ENCODE measurements at regions not wholly inside any gene's neighbourhood (a gene's known extent, or its start where the extent isn't known, plus 50 kb on each side); places are given as distances from the start of the nearest gene placed in this dataset.
"Not testable (repeated sequence)": the region's sequence is repeated elsewhere in the genome, so short reads cannot be mapped to it uniquely, and the experiment has no call there.

- TF ChIP-seq, protein P1, sequence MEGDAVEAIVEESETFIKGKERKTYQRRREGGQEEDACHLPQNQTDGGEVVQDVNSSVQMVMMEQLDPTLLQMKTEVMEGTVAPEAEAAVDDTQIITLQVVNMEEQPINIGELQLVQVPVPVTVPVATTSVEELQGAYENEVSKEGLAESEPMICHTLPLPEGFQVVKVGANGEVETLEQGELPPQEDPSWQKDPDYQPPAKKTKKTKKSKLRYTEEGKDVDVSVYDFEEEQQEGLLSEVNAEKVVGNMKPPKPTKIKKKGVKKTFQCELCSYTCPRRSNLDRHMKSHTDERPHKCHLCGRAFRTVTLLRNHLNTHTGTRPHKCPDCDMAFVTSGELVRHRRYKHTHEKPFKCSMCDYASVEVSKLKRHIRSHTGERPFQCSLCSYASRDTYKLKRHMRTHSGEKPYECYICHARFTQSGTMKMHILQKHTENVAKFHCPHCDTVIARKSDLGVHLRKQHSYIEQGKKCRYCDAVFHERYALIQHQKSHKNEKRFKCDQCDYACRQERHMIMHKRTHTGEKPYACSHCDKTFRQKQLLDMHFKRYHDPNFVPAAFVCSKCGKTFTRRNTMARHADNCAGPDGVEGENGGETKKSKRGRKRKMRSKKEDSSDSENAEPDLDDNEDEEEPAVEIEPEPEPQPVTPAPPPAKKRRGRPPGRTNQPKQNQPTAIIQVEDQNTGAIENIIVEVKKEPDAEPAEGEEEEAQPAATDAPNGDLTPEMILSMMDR (IDR thresholded peaks at IDR 0.05) = no peak
- intact Hi-C loops (cut with micrococcal nuclease) = no loop called here
- no peak overlapping the region for H3K4me3 Mint-ChIP-seq
- DNase-seq (no peak), ATAC-seq (ENCODE audit: low read depth) (no peak)
- no peaks in the 10 kb centered on the region for H3K36me3 Mint-ChIP-seq (ENCODE audit: low read depth)
- no peaks in the 10 kb centered on the region for H3K4me1 Mint-ChIP-seq
- no peak overlapping the region for H3K27ac Mint-ChIP-seq
- H3K9me3 Mint-ChIP-seq = peaks cover 4% of the 10 kb centered on the region
- POLR2A ChIA-PET = no interaction called here
- CTCF ChIA-PET = no interaction called here
- peaks cover 5% of the 10 kb centered on the region for H3K27me3 Mint-ChIP-seq
Observed at GRCh38 chr14:55913324-55914025, 204.7 kb upstream of the PELI2 start.

GRCh38 chr14:55914771-55915170 lies 203.4 kb upstream of the PELI2 start:
- TF ChIP-seq, protein P1 (IDR thresholded peaks at IDR 0.05) = no peak
- CTCF ChIA-PET = no interaction called here

GRCh38 chr14:55915456-55915855 lies 202.8 kb upstream of the PELI2 start:
- Mint-ChIP-seq H3K4me1 (no peaks in the 10 kb centered on the region), H3K27me3 (peaks cover 5% of the 10 kb centered on the region), H3K9me3 (peaks cover 4% of the 10 kb centered on the region), H3K4me3 (no peak overlapping the region), H3K36me3 (ENCODE audit: low read depth) (no peaks in the 10 kb centered on the region), H3K27ac (no peak overlapping the region)
- ATAC-seq (ENCODE audit: low read depth) (no peak), DNase-seq (no peak)
- POLR2A ChIA-PET = no interaction called here
- intact Hi-C loops (cut with micrococcal nuclease) = no loop called here
- TF ChIP-seq, protein P1 (IDR thresholded peaks at IDR 0.05) = no peak
- CTCF ChIA-PET = no interaction called here

More at GRCh38 chr14:55914771-55915170, 203.4 kb upstream of the PELI2 start:
- Mint-ChIP-seq H3K36me3 (ENCODE audit: low read depth) (no peaks in the 10 kb centered on the region), H3K4me3 (no peak overlapping the region), H3K4me1 (no peaks in the 10 kb centered on the region), H3K27ac (no peak overlapping the region), H3K9me3 (peaks cover 4% of the 10 kb centered on the region), H3K27me3 (peaks cover 5% of the 10 kb centered on the region)
- ATAC-seq (ENCODE audit: low read depth) = no peak
- DNase-seq = no peak
- POLR2A ChIA-PET = no interaction called here
- intact Hi-C loops (cut with micrococcal nuclease) = no loop called here

DNA sequence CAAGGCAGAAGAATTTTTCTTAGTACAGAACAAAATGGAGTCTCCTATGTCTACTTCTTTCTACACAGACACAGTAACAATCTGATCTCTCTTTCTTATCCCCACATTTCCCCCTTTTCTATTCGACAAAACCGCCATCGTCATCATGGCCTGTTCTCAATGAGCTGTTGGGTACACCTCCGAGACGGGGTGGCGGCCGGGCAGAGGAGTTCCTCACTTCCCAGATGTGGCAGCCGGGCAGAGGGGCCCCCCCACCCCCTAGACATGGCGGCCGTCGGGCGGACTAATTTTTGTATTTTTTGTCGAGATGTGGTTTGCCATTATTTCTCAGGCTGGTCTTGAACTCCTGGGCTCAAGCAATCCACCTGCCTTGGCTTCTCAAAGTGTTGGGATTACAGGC lies 198.4 kb upstream of the PELI2 start:
- POLR2A ChIA-PET, H3K27ac Mint-ChIP-seq: not testable (repeated sequence)

GRCh38 chr14:55921511-55921910 lies 196.7 kb upstream of the PELI2 start:
- Mint-ChIP-seq H3K27me3 (peaks cover 4% of the 10 kb centered on the region), H3K36me3 (ENCODE audit: low read depth) (no peaks in the 10 kb centered on the region), H3K27ac (no peak overlapping the region), H3K9me3 (peaks cover 2% of the 10 kb centered on the region), H3K4me1 (no peaks in the 10 kb centered on the region), H3K4me3 (no peak overlapping the region)
- ATAC-seq (ENCODE audit: low read depth) = no peak
- TF ChIP-seq, protein P1 (IDR thresholded peaks at IDR 0.05) = no peak
- DNase-seq = no peak
- ChIA-PET CTCF (no interaction called here), POLR2A (no interaction called here)
- intact Hi-C loops (cut with micrococcal nuclease) = no loop called here

More for the DNA sequence above, 198.4 kb upstream of the PELI2 start:
- intact Hi-C loops (cut with micrococcal nuclease); H3K4me1 Mint-ChIP-seq; H3K9me3 Mint-ChIP-seq; DNase-seq; CTCF ChIA-PET; ATAC-seq (ENCODE audit: low read depth); H3K27me3 Mint-ChIP-seq; H3K4me3 Mint-ChIP-seq; H3K36me3 Mint-ChIP-seq (ENCODE audit: low read depth): not testable (repeated sequence)

DNA sequence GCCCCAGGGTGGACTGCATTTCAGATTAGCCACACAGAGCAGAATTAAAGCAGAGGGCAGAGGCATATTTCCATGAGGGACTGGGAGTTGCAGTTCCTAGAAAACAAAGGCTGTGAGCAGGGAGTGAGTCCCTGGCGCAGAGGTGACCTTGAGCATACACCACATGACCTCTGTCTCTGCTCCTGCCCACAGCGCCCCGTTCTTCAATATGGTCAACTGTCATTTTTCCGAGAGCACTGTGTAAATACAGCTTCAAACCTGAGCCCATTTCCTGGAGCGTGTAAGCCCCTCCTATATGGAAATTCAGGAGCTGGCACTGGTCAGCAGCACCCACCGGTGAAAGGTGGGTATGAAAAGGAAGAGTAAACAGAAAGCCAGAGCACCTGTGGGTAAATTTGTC lies 192.2 kb upstream of the PELI2 start:
- TF ChIP-seq, protein P1 (IDR thresholded peaks at IDR 0.05) = no peak
- no peaks in the 10 kb centered on the region for H3K4me1 Mint-ChIP-seq
- no peaks in the 10 kb centered on the region for H3K36me3 Mint-ChIP-seq (ENCODE audit: low read depth)
- H3K9me3 Mint-ChIP-seq = no peaks in the 10 kb centered on the region
- no peak overlapping the region for H3K4me3 Mint-ChIP-seq
- ATAC-seq (ENCODE audit: low read depth) (no peak), DNase-seq (no peak)
- intact Hi-C loops (cut with micrococcal nuclease) = loop anchor here (5.0 kb wide), 1 partner anchor 694 kb away; no protein-coding TSS in a partner anchor
- H3K27ac Mint-ChIP-seq = no peak overlapping the region
- POLR2A ChIA-PET = no interaction called here
- peaks cover 3% of the 10 kb centered on the region for H3K27me3 Mint-ChIP-seq
- CTCF ChIA-PET = no interaction called here

All from activated B cell treated with CpG ODN at 0.5 μM for 24 hours (primary cell).